ENCODE measurements at regions not wholly inside any gene's neighbourhood (a gene's known extent, or its start where the extent isn't known, plus 50 kb on each side); places are given as distances from the start of the nearest gene placed in this dataset.

DNA sequence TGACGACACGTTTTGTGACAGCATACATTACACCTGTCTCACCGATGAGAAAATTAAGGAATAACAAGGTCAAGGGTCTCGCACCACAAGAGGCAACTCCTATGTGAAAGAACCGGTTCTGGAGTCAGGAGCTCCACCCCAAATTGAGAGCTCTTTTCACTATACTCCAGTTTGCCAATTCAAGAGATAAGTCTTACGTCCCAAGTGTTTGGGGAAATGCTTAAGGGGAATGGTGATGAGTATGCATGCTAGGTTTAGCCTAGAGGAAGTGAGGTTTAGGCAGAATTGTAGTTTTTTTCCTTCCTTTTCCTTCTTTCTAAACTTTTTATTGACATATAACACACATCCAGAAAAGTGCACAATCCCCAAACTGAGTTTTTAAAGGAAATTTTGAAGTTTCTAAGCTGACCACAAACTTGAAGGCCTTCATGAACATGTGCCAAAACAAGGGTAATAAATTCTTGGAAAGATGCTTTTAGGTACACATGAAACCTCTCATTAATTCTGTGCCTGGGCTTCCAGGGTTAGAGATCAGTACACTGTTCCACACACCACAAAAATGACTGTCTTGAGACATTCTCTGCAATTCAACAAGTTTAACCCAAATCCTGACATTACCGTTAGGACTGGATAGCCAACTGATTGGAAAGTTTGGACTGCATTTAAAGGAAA is 127.6 kb upstream of the SLC1A3 start:
- Histone ChIP-seq H3K27ac (ENCODE audit: low read depth, low read length) (no peak overlapping the region), H3K9ac (ENCODE audit: low read length) (no peak overlapping the region), H3K4me3 (ENCODE audit: low read depth, low read length) (no peak overlapping the region), H3K36me3 (ENCODE audit: control insufficient read depth, insufficient read depth, low read length) (no peaks in the 10 kb centered on the region), H3K4me1 (ENCODE audit: control insufficient read depth, insufficient read depth, low read length) (no peaks in the 10 kb centered on the region), H3K9me3 (ENCODE audit: control insufficient read depth, insufficient read depth, low read depth, low read length) (no peaks in the 10 kb centered on the region), H3K27me3 (ENCODE audit: control insufficient read depth, insufficient read depth, low read length) (no peaks in the 10 kb centered on the region)

DNA sequence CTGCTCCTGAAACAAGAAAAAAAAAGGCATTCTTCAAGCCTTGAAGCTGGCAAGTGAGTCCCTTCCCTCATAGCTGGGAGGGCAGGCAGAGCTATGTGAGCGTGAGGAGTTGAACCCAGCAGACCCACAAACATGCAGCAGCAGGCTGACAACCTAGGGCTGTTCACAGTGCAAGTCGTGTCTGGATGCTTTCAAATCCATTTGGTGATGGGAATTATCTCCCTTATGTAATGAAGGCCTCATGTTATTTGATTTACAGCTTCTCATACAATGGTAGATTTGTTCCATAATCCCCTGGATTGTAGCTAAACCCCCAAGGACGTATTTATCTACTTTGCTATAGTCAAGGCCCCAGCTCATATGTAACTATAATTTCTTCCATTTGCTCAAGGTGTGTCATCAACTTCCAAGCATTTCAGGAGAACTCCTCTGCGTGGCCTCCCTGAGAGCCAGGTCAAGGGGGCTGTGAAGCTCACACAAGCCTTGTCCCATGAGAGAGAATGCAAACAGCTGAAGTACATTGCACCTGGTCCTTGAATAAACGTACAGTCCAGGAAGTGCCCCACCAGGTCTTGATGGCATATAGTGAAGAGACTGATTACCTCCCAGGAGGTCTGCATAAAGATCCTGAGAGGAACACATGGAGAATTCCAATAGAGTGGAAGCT is 124.8 kb upstream of the SLC1A3 start:
- H3K4me3 ChIP-seq (ENCODE audit: low read depth, low read length): no peak overlapping the region
- no peak overlapping the region for H3K9ac ChIP-seq (ENCODE audit: low read length)
- no peaks in the 10 kb centered on the region for H3K9me3 ChIP-seq (ENCODE audit: control insufficient read depth, insufficient read depth, low read depth, low read length)
- no peak overlapping the region for H3K27ac ChIP-seq (ENCODE audit: low read depth, low read length)
- H3K4me1 ChIP-seq (ENCODE audit: control insufficient read depth, insufficient read depth, low read length): no peaks in the 10 kb centered on the region
- H3K27me3 ChIP-seq (ENCODE audit: control insufficient read depth, insufficient read depth, low read length): no peaks in the 10 kb centered on the region
- no peaks in the 10 kb centered on the region for H3K36me3 ChIP-seq (ENCODE audit: control insufficient read depth, insufficient read depth, low read length)

DNA sequence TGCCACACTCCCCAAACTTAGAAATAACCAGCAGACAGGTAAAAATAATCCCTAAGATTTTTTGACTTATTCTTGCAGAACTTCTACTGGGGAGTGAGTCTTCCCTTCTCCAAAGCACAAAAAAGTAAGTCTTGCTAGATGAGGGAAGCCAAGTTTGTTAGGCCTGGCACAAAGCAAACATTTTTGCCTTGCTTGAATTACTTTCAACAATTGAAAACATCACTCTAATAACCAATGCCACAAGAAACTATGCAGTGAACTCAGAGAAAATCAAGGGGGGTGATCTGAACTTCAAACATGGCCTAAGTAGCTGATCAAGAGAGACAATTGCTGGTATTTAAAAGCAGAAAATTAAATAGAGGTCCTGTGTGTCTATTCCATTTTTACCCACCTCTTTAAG is 123.6 kb upstream of the SLC1A3 start:
- no peak overlapping the region for H3K27ac ChIP-seq (ENCODE audit: low read depth, low read length)
- H3K36me3 ChIP-seq (ENCODE audit: control insufficient read depth, insufficient read depth, low read length): no peaks in the 10 kb centered on the region
- H3K27me3 ChIP-seq (ENCODE audit: control insufficient read depth, insufficient read depth, low read length): no peaks in the 10 kb centered on the region
- no peaks in the 10 kb centered on the region for H3K4me1 ChIP-seq (ENCODE audit: control insufficient read depth, insufficient read depth, low read length)
- H3K9me3 ChIP-seq (ENCODE audit: control insufficient read depth, insufficient read depth, low read depth, low read length): no peaks in the 10 kb centered on the region
- no peak overlapping the region for H3K9ac ChIP-seq (ENCODE audit: low read length)
- H3K4me3 ChIP-seq (ENCODE audit: low read depth, low read length): no peak overlapping the region

DNA sequence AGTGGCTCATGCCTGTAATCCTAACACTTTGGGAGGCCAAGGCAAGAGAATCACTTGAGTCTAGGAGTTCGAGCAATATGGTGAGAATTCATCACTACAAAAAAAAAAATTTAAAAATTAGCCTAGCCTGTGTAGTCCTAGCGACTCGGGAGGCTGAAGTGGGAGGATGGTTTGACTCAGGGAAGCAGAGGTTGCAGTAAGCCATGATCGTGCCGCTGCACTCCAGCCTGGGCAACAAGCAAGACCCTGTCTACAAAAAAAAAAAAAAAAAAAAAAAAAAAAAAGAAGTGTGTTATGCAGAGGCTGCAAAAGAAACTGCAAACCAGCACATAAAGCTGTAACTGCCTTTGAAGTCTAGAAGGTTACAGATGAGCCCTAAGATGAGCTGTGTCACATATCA is 116.9 kb upstream of the SLC1A3 start:
- Histone ChIP-seq H3K27me3 (ENCODE audit: control insufficient read depth, insufficient read depth, low read length) (no peaks in the 10 kb centered on the region), H3K4me3 (ENCODE audit: low read depth, low read length) (no peak overlapping the region), H3K9ac (ENCODE audit: low read length) (no peak overlapping the region), H3K9me3 (ENCODE audit: control insufficient read depth, insufficient read depth, low read depth, low read length) (no peaks in the 10 kb centered on the region), H3K36me3 (ENCODE audit: control insufficient read depth, insufficient read depth, low read length) (no peaks in the 10 kb centered on the region), H3K27ac (ENCODE audit: low read depth, low read length) (no peak overlapping the region), H3K4me1 (ENCODE audit: control insufficient read depth, insufficient read depth, low read length) (no peaks in the 10 kb centered on the region)

DNA sequence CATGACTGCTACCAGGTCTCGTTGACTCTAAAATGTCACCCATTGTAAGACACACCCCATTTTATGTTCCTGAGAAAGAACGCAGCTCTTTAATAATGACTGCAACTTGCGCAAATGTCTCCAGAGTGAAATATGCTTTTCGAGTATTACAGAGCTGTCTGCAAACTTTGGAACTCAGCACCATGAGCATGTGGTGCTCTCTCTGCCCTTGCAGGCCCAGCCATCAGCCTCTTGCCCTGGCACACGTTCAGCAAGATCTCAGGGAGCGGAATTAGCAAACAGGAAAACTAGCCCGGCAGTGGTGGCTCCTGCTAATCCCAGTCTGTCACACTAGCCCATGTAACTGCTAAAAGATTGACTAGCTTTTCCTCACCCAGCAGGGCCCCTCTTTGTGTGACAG is 114.5 kb upstream of the SLC1A3 start:
- Histone ChIP-seq H3K4me3 (ENCODE audit: low read depth, low read length) (no peak overlapping the region), H3K9me3 (ENCODE audit: control insufficient read depth, insufficient read depth, low read depth, low read length) (no peaks in the 10 kb centered on the region), H3K4me1 (ENCODE audit: control insufficient read depth, insufficient read depth, low read length) (no peaks in the 10 kb centered on the region), H3K27me3 (ENCODE audit: control insufficient read depth, insufficient read depth, low read length) (no peaks in the 10 kb centered on the region), H3K36me3 (ENCODE audit: control insufficient read depth, insufficient read depth, low read length) (no peaks in the 10 kb centered on the region), H3K27ac (ENCODE audit: low read depth, low read length) (no peak overlapping the region), H3K9ac (ENCODE audit: low read length) (no peak overlapping the region)

DNA sequence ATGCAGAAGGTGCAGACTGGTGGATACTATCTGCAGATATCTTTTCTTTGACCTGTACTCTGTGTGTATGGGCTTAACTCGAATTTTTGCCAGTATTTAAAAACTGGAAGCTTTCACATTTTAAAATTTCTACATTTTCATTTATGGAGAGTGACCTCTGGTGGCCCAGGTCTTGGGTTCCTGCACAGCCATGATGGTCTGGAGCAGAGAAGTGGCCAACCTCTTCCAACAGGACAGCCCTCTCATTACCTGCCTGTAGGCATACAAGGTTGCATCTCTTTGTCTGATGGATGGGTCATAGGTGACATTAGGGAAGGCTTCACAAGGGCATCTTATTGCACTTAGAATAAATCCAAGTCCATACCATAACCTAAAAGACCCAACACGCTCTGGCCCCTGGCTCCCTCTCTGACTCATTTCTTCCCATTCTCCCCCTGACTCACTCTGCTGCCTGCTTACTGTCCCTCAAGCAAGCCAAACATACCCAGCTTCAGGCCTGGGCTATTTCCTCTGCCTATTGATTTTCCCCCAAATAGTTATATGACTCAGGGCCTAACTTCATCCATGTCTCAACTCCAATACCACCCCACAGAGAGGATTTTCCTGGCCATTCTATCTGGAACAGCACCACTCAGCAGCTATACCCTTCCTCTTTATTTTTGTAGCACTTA is 113.3 kb upstream of the SLC1A3 start:
- no peaks in the 10 kb centered on the region for H3K27me3 ChIP-seq (ENCODE audit: control insufficient read depth, insufficient read depth, low read length)
- H3K9ac ChIP-seq (ENCODE audit: low read length): no peak overlapping the region
- no peaks in the 10 kb centered on the region for H3K36me3 ChIP-seq (ENCODE audit: control insufficient read depth, insufficient read depth, low read length)
- no peak overlapping the region for H3K4me3 ChIP-seq (ENCODE audit: low read depth, low read length)
- H3K27ac ChIP-seq (ENCODE audit: low read depth, low read length): no peak overlapping the region
- H3K9me3 ChIP-seq (ENCODE audit: control insufficient read depth, insufficient read depth, low read depth, low read length): no peaks in the 10 kb centered on the region
- no peaks in the 10 kb centered on the region for H3K4me1 ChIP-seq (ENCODE audit: control insufficient read depth, insufficient read depth, low read length)

DNA sequence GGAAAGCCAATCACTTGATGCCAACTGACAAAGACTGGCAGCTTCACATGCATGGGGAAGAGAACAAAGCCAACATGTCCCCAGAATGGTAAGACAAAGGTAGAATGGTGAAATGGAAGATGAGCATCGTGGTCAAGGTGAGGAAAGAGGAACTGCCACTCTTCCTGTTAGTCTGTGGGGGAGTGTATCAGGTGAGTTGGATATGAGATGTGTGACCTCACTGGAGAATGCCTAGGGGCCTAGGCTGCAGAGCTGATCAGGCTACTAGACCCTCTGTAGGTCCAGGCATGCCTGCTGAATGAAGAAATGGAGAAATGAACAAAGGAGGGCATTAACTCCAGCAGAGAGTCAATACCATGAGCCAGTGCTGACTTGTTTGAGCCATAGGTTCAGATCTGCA is 112.4 kb upstream of the SLC1A3 start:
- no peak overlapping the region for H3K27ac ChIP-seq (ENCODE audit: low read depth, low read length)
- H3K9me3 ChIP-seq (ENCODE audit: control insufficient read depth, insufficient read depth, low read depth, low read length): no peaks in the 10 kb centered on the region
- no peaks in the 10 kb centered on the region for H3K36me3 ChIP-seq (ENCODE audit: control insufficient read depth, insufficient read depth, low read length)

DNA sequence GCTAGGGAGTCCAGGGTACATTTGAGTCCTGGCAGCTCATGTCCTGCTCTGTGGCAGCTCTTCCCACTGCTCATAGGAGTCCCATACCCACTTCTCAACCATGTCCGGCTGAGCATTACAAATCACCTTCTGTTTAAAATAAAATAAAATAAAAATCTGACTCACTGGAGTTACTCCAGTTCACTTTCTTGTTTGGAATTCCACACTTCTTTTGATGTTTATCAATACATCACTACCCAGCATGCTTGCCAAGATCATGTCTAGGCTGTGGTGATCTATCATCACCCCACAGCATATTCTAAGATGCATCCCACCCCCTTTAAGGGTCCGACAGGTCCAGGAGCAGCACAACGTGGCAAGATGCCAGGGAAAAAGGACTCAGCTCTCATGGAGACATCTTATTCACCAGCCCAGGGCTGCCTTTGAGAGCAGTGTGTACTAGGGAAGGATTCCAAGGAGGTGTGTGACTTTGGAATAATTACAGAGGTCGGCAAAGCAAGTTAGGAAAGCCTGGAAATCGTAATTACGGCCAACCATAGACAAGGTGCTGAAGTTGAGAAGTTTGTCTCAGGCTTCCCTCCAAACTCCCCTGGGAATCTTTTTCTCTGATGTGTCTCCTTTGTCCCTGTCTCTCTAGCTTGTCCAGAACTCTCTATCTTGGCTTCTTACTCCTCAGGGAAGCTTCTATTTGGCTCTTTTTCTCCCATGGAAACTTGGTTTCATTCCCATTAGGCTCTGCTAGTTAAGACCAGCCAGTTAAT is 111.4 kb upstream of the SLC1A3 start:
- Histone ChIP-seq H3K36me3 (ENCODE audit: control insufficient read depth, insufficient read depth, low read length) (no peaks in the 10 kb centered on the region), H3K27ac (ENCODE audit: low read depth, low read length) (no peak overlapping the region), H3K27me3 (ENCODE audit: control insufficient read depth, insufficient read depth, low read length) (no peaks in the 10 kb centered on the region), H3K4me1 (ENCODE audit: control insufficient read depth, insufficient read depth, low read length) (no peaks in the 10 kb centered on the region), H3K9ac (ENCODE audit: low read length) (no peak overlapping the region), H3K4me3 (ENCODE audit: low read depth, low read length) (no peak overlapping the region), H3K9me3 (ENCODE audit: control insufficient read depth, insufficient read depth, low read depth, low read length) (no peaks in the 10 kb centered on the region)

More for the DNA sequence above, 112.4 kb upstream of the SLC1A3 start:
- no peak overlapping the region for H3K4me3 ChIP-seq (ENCODE audit: low read depth, low read length)
- H3K9ac ChIP-seq (ENCODE audit: low read length): no peak overlapping the region
- no peaks in the 10 kb centered on the region for H3K27me3 ChIP-seq (ENCODE audit: control insufficient read depth, insufficient read depth, low read length)
- no peaks in the 10 kb centered on the region for H3K4me1 ChIP-seq (ENCODE audit: control insufficient read depth, insufficient read depth, low read length)

DNA sequence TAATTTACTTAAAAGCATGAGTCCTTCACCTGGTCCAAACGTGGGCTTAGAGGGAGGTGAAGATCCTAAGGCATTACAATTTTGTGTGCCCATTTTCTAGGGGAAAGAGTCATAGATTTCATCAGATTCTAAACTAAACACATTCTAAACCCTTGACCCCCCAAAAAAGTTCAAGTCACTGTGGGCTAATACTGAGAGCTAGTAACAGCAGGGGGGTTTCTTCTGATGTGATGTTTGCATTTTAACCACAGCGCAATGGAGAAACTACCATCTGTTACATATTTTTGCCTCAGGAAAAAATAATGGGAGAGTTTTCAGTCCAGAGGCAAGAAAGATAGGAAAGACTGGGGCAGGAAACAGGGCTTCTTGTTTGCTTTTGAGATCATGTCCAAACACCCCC is 110.8 kb upstream of the SLC1A3 start:
- no peaks in the 10 kb centered on the region for H3K9me3 ChIP-seq (ENCODE audit: control insufficient read depth, insufficient read depth, low read depth, low read length)
- H3K36me3 ChIP-seq (ENCODE audit: control insufficient read depth, insufficient read depth, low read length): no peaks in the 10 kb centered on the region
- no peak overlapping the region for H3K27ac ChIP-seq (ENCODE audit: low read depth, low read length)
- no peaks in the 10 kb centered on the region for H3K4me1 ChIP-seq (ENCODE audit: control insufficient read depth, insufficient read depth, low read length)
- no peak overlapping the region for H3K9ac ChIP-seq (ENCODE audit: low read length)
- H3K27me3 ChIP-seq (ENCODE audit: control insufficient read depth, insufficient read depth, low read length): no peaks in the 10 kb centered on the region
- no peak overlapping the region for H3K4me3 ChIP-seq (ENCODE audit: low read depth, low read length)

DNA sequence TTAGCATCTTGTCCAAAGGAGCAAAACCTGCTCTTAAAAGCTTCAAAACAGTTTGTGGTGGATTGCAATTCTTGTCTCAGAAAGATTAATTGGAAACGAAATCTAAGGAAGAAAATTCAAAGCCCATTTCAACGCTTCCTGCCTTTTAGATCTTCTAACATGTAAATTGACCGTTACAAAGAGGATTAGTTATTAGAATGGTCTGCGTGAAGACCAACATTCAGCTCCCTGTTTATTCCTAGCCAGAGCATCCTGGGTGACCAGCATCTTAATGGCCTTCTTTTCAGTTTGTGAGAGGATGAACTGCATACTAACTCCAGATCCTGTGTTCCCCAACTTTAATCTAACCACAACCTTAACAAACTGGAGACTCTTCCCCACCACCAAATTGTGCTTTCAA is 109.9 kb upstream of the SLC1A3 start:
- Histone ChIP-seq H3K27ac (ENCODE audit: low read depth, low read length) (no peak overlapping the region), H3K9me3 (ENCODE audit: control insufficient read depth, insufficient read depth, low read depth, low read length) (no peaks in the 10 kb centered on the region), H3K4me3 (ENCODE audit: low read depth, low read length) (no peak overlapping the region), H3K36me3 (ENCODE audit: control insufficient read depth, insufficient read depth, low read length) (no peaks in the 10 kb centered on the region), H3K4me1 (ENCODE audit: control insufficient read depth, insufficient read depth, low read length) (no peaks in the 10 kb centered on the region), H3K27me3 (ENCODE audit: control insufficient read depth, insufficient read depth, low read length) (no peaks in the 10 kb centered on the region), H3K9ac (ENCODE audit: low read length) (no peak overlapping the region)

DNA sequence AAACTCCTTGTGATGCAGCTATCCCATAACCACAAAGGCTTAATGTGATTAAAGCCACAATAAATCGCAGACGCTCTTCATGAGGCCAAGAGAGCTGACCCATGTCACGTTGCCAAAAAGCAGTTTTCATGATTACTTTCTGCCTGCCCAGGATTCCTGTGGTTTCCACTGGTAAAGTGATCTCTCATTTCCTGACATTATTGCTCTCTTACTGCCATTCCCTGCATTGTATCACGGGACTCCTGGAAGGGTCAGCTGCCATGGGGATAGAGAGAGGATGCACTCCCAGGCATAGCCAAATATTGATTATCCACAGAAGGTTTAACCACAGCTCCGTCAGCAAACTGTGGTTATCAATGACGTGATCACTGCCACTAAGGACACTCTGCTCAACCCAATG is 103.8 kb upstream of the SLC1A3 start:
- Histone ChIP-seq H3K9ac (ENCODE audit: low read length) (no peak overlapping the region), H3K36me3 (ENCODE audit: control insufficient read depth, insufficient read depth, low read length) (no peaks in the 10 kb centered on the region), H3K27ac (ENCODE audit: low read depth, low read length) (no peak overlapping the region), H3K27me3 (ENCODE audit: control insufficient read depth, insufficient read depth, low read length) (no peaks in the 10 kb centered on the region), H3K9me3 (ENCODE audit: control insufficient read depth, insufficient read depth, low read depth, low read length) (no peaks in the 10 kb centered on the region), H3K4me1 (ENCODE audit: control insufficient read depth, insufficient read depth, low read length) (no peaks in the 10 kb centered on the region), H3K4me3 (ENCODE audit: low read depth, low read length) (no peak overlapping the region)
